ENCODE measurements at regions not wholly inside any gene's neighbourhood (a gene's known extent, or its start where the extent isn't known, plus 50 kb on each side); places are given as distances from the start of the nearest gene placed in this dataset.

GRCh38 chr6:134431421-134431859 is 113.5 kb upstream of the SGK1 start:
- no peaks in the 10 kb centered on the region for H3K79me2 ChIP-seq (ENCODE audit: control insufficient read depth, insufficient read depth, low read length)
- dilution Hi-C loops (cut with MboI; ENCODE audit: extremely low pct_ligation_motif_present, low sequenced_read_pairs): loop anchor here (25.0 kb wide), 1 partner anchor 106 kb away; no protein-coding TSS in a partner anchor
- no peaks in the 10 kb centered on the region for H4K20me1 ChIP-seq (replicated peaks; ENCODE audit: control insufficient read depth, extremely low read depth, insufficient read depth, low read length)
- H3K27me3 ChIP-seq (ENCODE audit: control insufficient read depth in 2 of 2, insufficient read depth in 2 of 2, low read length in 2 of 2): no peaks in the 10 kb centered on the region
- TF ChIP-seq EZH2 (IDR thresholded peaks at IDR 0.05; ENCODE audit: borderline replicate concordance, low read depth, low read length, severe bottlenecking) (no peak), JUN (IDR thresholded peaks at IDR 0.05; ENCODE audit: borderline replicate concordance, insufficient read depth, insufficient read length, low read depth) (no peak), POLR2AphosphoS5 (IDR thresholded peaks at IDR 0.05; ENCODE audit: insufficient read depth, low read depth, low read length) (no peak)
- H3K36me3 ChIP-seq (ENCODE audit: control insufficient read depth in 2 of 2, extremely low read depth in 1 of 2, insufficient read depth in 2 of 2, low read length in 2 of 2): no peaks in the 10 kb centered on the region
- H3K27ac ChIP-seq (ENCODE audit: insufficient read depth, low read depth, low read length): no peak overlapping the region
- H3K9ac ChIP-seq (replicated peaks; ENCODE audit: extremely low read depth, insufficient read depth, low read length): no peak overlapping the region
- no peak overlapping the region for H3K4me3 ChIP-seq (replicated peaks in 1 of 3; ENCODE audit: insufficient read depth in 1 of 3, low read depth in 1 of 3, low read length in 3 of 3)
- H2AFZ ChIP-seq (ENCODE audit: low read depth, low read length): no peak overlapping the region
- no peak overlapping the region for H3K4me2 ChIP-seq (ENCODE audit: insufficient read depth, low read length)
- no peaks in the 10 kb centered on the region for H3K9me3 ChIP-seq (replicated peaks; ENCODE audit: control insufficient read depth, insufficient read depth, low read length)
- H3K4me1 ChIP-seq (ENCODE audit: control insufficient read depth, extremely low read depth, insufficient read depth, low read length): peaks cover 10% of the 10 kb centered on the region
- BruUV-seq (replicated peaks): no TSS peak
- intact Hi-C loops (cut with micrococcal nuclease): no loop called here
- ChIA-PET POLR2A (no interaction called here), CTCF (interaction anchor here (1.2 to 1.9 kb wide), 2 partner anchors 13 to 392 kb away, joined by 3 to 5 read pairs; no protein-coding TSS in a partner anchor)
- DNase-seq (ENCODE audit: low read depth, low spot score) (no peak), FAIRE-seq (no peak)
- no peaks in the 10 kb centered on the region for H3K9me1 ChIP-seq (replicated peaks; ENCODE audit: control insufficient read depth, extremely low read depth, insufficient read depth, low read length)

- FAIRE-seq (no peak), DNase-seq (ENCODE audit: low read depth, low spot score) (no peak)
- no peaks in the 10 kb centered on the region for H3K9me3 ChIP-seq (replicated peaks; ENCODE audit: control insufficient read depth, insufficient read depth, low read length)
- dilution Hi-C loops (cut with MboI; ENCODE audit: extremely low pct_ligation_motif_present, low sequenced_read_pairs): loop anchor here (25.0 kb wide), 1 partner anchor 107 kb away; no protein-coding TSS in a partner anchor
- H3K27ac ChIP-seq (ENCODE audit: insufficient read depth, low read depth, low read length): no peak overlapping the region
- ChIA-PET POLR2A (no interaction called here), CTCF (no interaction called here)
- no peak overlapping the region for H3K9ac ChIP-seq (replicated peaks; ENCODE audit: extremely low read depth, insufficient read depth, low read length)
- TF ChIP-seq CTCF (IDR thresholded peaks at IDR 0.05; ENCODE audit: extremely low read depth in 1 of 2, insufficient read depth in 1 of 2, low read depth in 1 of 2, low read length in 2 of 2): no peak
- TF ChIP-seq MYC (IDR thresholded peaks at IDR 0.05; ENCODE audit: low read depth, low read length): no peak
- no peak for TF ChIP-seq MAX (IDR thresholded peaks at IDR 0.05; ENCODE audit: insufficient read depth, insufficient read length)
- TF ChIP-seq POLR2A (IDR thresholded peaks at IDR 0.05; ENCODE audit: low read depth, low read length): no peak
- TF ChIP-seq JUN (IDR thresholded peaks at IDR 0.05; ENCODE audit: borderline replicate concordance, insufficient read depth, insufficient read length, low read depth): no peak
- TF ChIP-seq EZH2 (IDR thresholded peaks at IDR 0.05; ENCODE audit: borderline replicate concordance, low read depth, low read length, severe bottlenecking): no peak
- TF ChIP-seq FOS (IDR thresholded peaks at IDR 0.05; ENCODE audit: borderline replicate concordance, insufficient read depth, low read length): no peak
- no peak for TF ChIP-seq GATA2 (IDR thresholded peaks at IDR 0.05; ENCODE audit: insufficient read depth, insufficient read length, low read depth, low read length)
- no peak for TF ChIP-seq POLR2AphosphoS5 (IDR thresholded peaks at IDR 0.05; ENCODE audit: insufficient read depth, low read depth, low read length)
- H3K9me1 ChIP-seq (replicated peaks; ENCODE audit: control insufficient read depth, extremely low read depth, insufficient read depth, low read length): no peaks in the 10 kb centered on the region
- no TSS peak for BruUV-seq (replicated peaks)
- no peak overlapping the region for H3K4me3 ChIP-seq (replicated peaks in 1 of 3; ENCODE audit: insufficient read depth in 1 of 3, low read depth in 1 of 3, low read length in 3 of 3)
- H2AFZ ChIP-seq (ENCODE audit: low read depth, low read length): no peak overlapping the region
- no peak overlapping the region for H3K4me2 ChIP-seq (ENCODE audit: insufficient read depth, low read length)
- intact Hi-C loops (cut with micrococcal nuclease): no loop called here
- H3K27me3 ChIP-seq (ENCODE audit: control insufficient read depth in 2 of 2, insufficient read depth in 2 of 2, low read length in 2 of 2): no peaks in the 10 kb centered on the region
- H3K36me3 ChIP-seq (ENCODE audit: control insufficient read depth in 2 of 2, extremely low read depth in 1 of 2, insufficient read depth in 2 of 2, low read length in 2 of 2): no peaks in the 10 kb centered on the region
- no peaks in the 10 kb centered on the region for H3K79me2 ChIP-seq (ENCODE audit: control insufficient read depth, insufficient read depth, low read length)
- H4K20me1 ChIP-seq (replicated peaks; ENCODE audit: control insufficient read depth, extremely low read depth, insufficient read depth, low read length): no peaks in the 10 kb centered on the region
- H3K4me1 ChIP-seq (ENCODE audit: control insufficient read depth, extremely low read depth, insufficient read depth, low read length): peaks cover 16% of the 10 kb centered on the region
These were observed 112.0 kb upstream of the SGK1 start for GRCh38 chr6:134429861-134430380.

All from endothelial cell of umbilical vein (primary cell).